GM19238 (cell line): ENCODE measurements at regions not wholly inside any gene's neighbourhood (a gene's known extent, or its start where the extent isn't known, plus 50 kb on each side); places are given as distances from the start of the nearest gene placed in this dataset.
"Not testable (repeated sequence)": the region's sequence is repeated elsewhere in the genome, so short reads cannot be mapped to it uniquely, and the experiment has no call there.

Experiments
- DNase-seq: peaks from one replicate; pipeline ENCODE4 v3.0.0; 2011; ENCODE audit warnings: low spot score; ENCODE audit not compliant: insufficient read length

DNA sequence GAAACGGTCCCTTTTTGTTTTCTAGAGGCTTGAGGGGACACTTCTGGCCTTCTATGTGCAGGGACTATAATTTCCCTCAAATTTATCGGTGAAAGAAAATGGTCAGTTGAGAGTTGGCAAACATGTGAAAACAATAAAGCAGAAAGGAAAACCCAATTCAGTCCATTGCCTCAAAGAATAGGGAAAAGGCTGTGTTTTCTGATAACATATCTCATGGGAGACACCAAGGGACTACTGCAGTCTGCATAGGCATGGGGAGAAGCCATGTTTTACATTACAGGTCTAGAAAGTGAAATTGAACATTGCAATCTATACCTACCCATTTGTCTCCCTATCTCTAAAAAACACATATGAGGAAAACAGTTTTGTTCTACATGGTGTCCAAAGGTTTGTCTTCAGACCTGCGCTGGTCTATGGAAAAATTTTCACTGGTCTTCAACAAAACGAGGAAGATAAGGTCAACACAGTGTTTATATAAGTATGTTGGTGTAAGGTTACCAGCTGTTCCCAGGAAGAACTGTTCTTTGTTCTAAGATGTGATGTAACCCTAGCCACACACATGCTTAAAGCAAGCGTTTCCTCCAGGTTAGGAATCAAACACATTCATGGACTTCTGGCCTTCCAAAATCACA, 179.7 kb downstream of the MREG start:
- DNase-seq, result no peak

GRCh38 chr2:215832791-215833190, 180.6 kb downstream of the MREG start:
- no peak for DNase-seq

DNA sequence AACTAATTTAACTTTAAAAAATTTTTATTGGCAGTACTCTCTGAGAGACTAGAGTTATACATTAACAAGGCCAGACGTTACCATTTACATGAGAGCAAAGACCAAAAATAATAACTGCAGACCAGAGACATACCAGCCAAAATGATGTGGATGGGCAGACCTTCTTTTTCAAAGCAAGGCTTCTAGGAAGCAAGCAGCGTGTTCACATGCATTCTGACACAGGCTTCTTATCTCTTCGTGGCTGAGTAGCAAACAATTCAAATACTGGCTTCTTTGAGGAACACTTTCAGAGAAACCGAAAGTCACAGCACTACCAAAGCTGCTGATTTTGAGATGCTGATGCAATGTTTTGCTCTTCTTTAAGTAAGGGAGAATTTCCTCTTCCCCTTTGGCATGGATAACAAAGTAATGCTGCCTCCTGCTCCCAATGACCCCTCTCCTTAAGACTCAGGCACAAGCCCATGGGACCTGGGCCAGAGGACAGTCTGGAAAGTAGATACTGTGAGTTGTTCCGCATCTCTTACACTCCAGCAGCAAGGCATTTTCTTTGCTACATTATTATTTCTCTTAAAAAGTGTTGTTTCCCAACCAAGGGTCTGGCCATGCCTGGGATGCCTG, 181.9 kb downstream of the MREG start:
- DNase-seq, result peak; percentile 17

- no peak for DNase-seq
Observed at GRCh38 chr2:215830304-215830703, 183.0 kb downstream of the MREG start.

- DNase-seq, result no peak
Observed at GRCh38 chr2:215829261-215829660, 184.1 kb downstream of the MREG start.

GRCh38 chr2:215828528-215829184, 184.7 kb downstream of the MREG start:
- peak; percentile 28 for DNase-seq

GRCh38 chr2:215826838-215827441, 186.4 kb downstream of the MREG start:
- DNase-seq, result no peak

GRCh38 chr2:215826376-215826775, 187.0 kb downstream of the MREG start:
- DNase-seq, result no peak

DNA sequence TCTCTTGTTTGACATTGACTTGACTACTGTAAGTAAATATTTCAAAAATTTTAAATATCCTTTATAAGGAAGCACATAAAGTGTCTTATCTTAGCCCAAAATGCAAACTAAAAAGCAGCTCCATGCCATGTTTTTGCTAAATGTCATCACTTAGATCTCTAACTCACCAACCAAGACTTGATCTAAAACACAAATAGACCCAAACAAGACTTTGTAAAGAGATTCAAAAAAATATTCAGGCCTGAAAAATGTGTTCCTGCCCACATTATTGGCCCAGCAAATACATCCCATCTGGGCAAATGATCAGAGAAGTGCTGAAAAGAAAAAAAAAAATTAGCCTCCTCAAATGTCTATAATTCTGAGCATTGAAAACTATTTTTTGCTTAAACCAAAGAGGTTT, 187.6 kb downstream of the MREG start:
- no peak for DNase-seq

GRCh38 chr2:215821298-215821697, 192.1 kb downstream of the MREG start:
- not testable (repeated sequence) for DNase-seq

- DNase-seq, result not testable (repeated sequence)
Observed at GRCh38 chr2:215819713-215820112, 193.6 kb downstream of the MREG start.

GRCh38 chr2:215817046-215817445, 196.3 kb downstream of the MREG start:
- DNase-seq, result no peak

DNA sequence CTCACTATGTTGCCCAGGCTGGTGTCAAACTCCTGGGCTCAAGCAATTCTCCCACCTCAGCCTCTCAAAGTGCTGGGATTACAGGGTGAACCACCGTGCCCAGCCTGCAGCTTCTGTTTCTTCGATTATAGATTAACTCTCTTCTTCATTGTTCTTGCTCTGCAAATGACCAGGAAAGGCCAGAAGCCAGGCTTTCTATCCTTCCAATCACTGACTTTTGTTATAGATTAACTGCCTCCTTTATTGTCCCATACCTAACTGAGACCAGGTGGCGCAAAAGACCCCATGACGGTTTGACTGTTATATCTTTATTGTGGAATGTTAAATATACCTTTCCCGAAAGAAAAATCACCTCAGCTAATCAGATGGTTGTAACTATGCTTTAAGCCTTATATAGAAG, 196.9 kb downstream of the MREG start:
- no peak for DNase-seq

DNA sequence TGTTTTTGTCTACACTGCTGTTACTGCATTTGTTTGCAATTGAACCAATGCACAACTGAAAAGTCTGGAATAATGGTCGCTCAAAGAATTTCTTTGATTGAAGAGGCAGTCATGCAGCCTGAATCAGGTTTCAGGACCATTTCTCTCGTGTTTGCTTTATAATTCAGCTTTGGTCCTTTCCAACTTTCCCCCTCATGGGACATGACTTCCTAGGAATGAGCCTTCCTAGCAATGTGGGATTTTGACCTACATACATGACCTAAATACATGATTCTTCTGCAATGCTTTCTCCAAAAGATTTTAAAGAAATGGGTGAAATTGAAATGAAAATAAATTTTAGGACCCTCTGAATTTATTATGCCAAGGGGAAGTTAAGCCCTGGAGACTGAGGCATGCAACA, 197.4 kb downstream of the MREG start:
- no peak for DNase-seq

GRCh38 chr2:215812966-215813365, 200.4 kb downstream of the MREG start:
- no peak for DNase-seq

DNA sequence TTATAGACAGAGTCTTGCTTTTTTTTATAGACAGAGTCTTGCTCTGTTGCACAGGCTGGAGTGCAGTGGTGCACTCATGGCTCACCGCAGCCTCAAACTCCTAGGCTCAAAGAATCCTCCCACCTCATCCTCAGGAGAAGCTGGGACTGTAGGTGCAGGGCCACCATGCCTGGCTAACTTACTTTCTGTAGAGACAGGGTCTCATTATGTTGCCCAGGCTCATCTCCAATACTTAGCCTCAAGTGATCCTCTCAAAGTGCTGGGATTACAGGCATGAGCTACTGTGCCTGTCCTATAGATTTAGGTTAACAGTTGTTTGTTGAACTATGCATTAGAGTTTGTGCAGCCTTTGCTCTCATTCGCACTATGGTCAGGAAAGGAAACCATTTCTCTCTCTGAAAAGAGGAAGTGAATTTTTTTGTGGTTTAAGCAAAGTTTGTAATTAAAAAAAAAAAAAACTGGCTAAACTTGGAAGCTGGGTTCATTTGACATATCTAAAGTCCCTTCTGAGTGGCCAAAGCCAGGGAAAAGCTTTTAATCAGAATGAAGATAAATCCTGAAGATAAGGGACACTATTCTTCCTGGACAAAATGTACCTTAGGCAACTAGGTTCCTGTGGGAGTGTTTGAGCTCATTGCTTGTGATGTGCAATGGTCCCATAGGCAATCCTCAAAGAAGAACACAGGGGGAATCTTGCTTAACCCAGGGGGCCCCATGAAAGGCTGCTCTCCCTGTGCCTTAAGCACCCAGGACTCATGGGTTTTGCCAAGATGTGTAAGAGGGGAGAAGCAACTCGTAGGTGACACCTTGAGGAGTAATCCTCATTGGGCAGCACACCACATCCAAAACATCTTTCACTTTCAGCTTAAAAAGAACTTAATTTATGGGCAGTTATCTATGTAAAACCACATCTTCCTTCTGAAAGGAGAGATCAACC, 201.7 kb downstream of the MREG start:
- peak; percentile 36 for DNase-seq

DNA sequence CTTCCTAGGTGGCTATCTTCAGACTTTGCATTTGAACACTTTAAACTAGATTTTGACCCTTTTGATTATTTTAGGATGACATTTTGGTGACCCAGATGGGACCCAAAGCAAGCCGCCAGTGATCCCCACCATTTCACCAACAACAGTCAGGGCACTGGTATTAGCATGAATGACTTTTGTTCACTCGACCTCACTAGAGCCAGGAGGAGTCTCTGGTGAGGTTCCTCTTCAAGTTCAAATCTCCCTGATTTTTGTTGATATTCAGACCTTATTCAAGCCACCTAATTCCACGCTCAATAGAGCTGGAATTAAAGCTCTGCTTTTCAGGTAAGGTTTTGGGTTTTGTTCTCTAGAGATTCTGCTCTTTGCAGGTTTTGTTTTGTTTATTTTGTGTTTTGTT, 202.3 kb downstream of the MREG start:
- no peak for DNase-seq

GRCh38 chr2:215808996-215809395, 204.4 kb downstream of the MREG start:
- no peak for DNase-seq

GRCh38 chr2:215808194-215808593, 205.2 kb downstream of the MREG start:
- no peak for DNase-seq

GRCh38 chr2:215805493-215805892, 207.9 kb downstream of the MREG start:
- no peak for DNase-seq

- no peak for DNase-seq
Observed at GRCh38 chr2:215803150-215803549, 210.2 kb downstream of the MREG start.
